Stimulated activated naive CD8-positive, alpha-beta T cell treated with anti-CD3 and anti-CD28 coated beads, Interleukin-15, Interleukin-2, amounts not matched to agents 100 ng/mL and 50 ng/mL, for 24 hours (primary cell): ENCODE measurements at regions not wholly inside any gene's neighbourhood (a gene's known extent, or its start where the extent isn't known, plus 50 kb on each side); places are given as distances from the start of the nearest gene placed in this dataset.
"Not testable (repeated sequence)": the region's sequence is repeated elsewhere in the genome, so short reads cannot be mapped to it uniquely, and the experiment has no call there.

Experiments used
- H3K27ac Mint-ChIP-seq: one replicate; pipeline ENCODE4 v1.8.0; 2021; ENCODE audit warnings: mild to moderate bottlenecking, mixed read lengths
- H3K27me3 Mint-ChIP-seq: one replicate; pipeline ENCODE4 v1.8.0; 2021; ENCODE audit warnings: mixed read lengths
- H3K36me3 Mint-ChIP-seq: one replicate; pipeline ENCODE4 v1.8.0; 2021; ENCODE audit warnings: low read depth, mixed read lengths
- H3K4me1 Mint-ChIP-seq: one replicate; pipeline ENCODE4 v1.8.0; 2021; ENCODE audit warnings: low read depth, mixed read lengths
- H3K4me3 Mint-ChIP-seq: one replicate; pipeline ENCODE4 v1.8.0; 2021; ENCODE audit warnings: mild to moderate bottlenecking, mixed read lengths
- H3K9me3 Mint-ChIP-seq: one replicate; pipeline ENCODE4 v1.8.0; 2021; ENCODE audit warnings: mixed read lengths

GRCh38 chr16:88185976-88186888 lies 196.5 kb upstream of the ZNF469 start:
- not testable (repeated sequence) for H3K27me3 Mint-ChIP-seq, H3K27ac Mint-ChIP-seq, H3K36me3 Mint-ChIP-seq, H3K9me3 Mint-ChIP-seq, H3K4me3 Mint-ChIP-seq, H3K4me1 Mint-ChIP-seq

- H3K4me3 Mint-ChIP-seq, H3K36me3 Mint-ChIP-seq, H3K27ac Mint-ChIP-seq, H3K27me3 Mint-ChIP-seq, H3K4me1 Mint-ChIP-seq, H3K9me3 Mint-ChIP-seq: not testable (repeated sequence)
Measured at GRCh38 chr16:88186889-88187870, 195.6 kb upstream of the ZNF469 start.

- not testable (repeated sequence) for H3K36me3 Mint-ChIP-seq, H3K27me3 Mint-ChIP-seq, H3K4me3 Mint-ChIP-seq, H3K4me1 Mint-ChIP-seq, H3K27ac Mint-ChIP-seq
- H3K9me3 Mint-ChIP-seq: peaks cover 14% of the 10 kb centered on the region
Measured at GRCh38 chr16:88188171-88188895, 194.4 kb upstream of the ZNF469 start.

- H3K27ac Mint-ChIP-seq, H3K27me3 Mint-ChIP-seq, H3K36me3 Mint-ChIP-seq, H3K9me3 Mint-ChIP-seq, H3K4me1 Mint-ChIP-seq, H3K4me3 Mint-ChIP-seq: not testable (repeated sequence)
Measured at GRCh38 chr16:88190592-88191095, 192.1 kb upstream of the ZNF469 start.

- H3K27ac Mint-ChIP-seq, H3K36me3 Mint-ChIP-seq, H3K4me1 Mint-ChIP-seq, H3K27me3 Mint-ChIP-seq, H3K9me3 Mint-ChIP-seq, H3K4me3 Mint-ChIP-seq: not testable (repeated sequence)
Measured at GRCh38 chr16:88191168-88191567, 191.6 kb upstream of the ZNF469 start.

- peak overlapping the region; percentile 0 for H3K4me3 Mint-ChIP-seq
- H3K27me3 Mint-ChIP-seq: peaks cover 3% of the 10 kb centered on the region
- H3K4me1 Mint-ChIP-seq: no peaks in the 10 kb centered on the region
- H3K9me3 Mint-ChIP-seq: peaks cover 6% of the 10 kb centered on the region
- peak overlapping the region; percentile 29 for H3K27ac Mint-ChIP-seq
- peaks cover 5% of the 10 kb centered on the region for H3K36me3 Mint-ChIP-seq
Measured at GRCh38 chr16:88192601-88193000, 190.2 kb upstream of the ZNF469 start.

- not testable (repeated sequence) for H3K36me3 Mint-ChIP-seq, H3K4me3 Mint-ChIP-seq, H3K27ac Mint-ChIP-seq, H3K4me1 Mint-ChIP-seq, H3K27me3 Mint-ChIP-seq, H3K9me3 Mint-ChIP-seq
Measured at GRCh38 chr16:88193706-88194396, 188.9 kb upstream of the ZNF469 start.

GRCh38 chr16:88194397-88195268 lies 188.1 kb upstream of the ZNF469 start:
- H3K4me1 Mint-ChIP-seq: no peaks in the 10 kb centered on the region
- H3K36me3 Mint-ChIP-seq: peaks cover 5% of the 10 kb centered on the region
- no peak overlapping the region for H3K27ac Mint-ChIP-seq
- no peaks in the 10 kb centered on the region for H3K27me3 Mint-ChIP-seq
- H3K9me3 Mint-ChIP-seq: peaks cover 6% of the 10 kb centered on the region
- H3K4me3 Mint-ChIP-seq: no peak overlapping the region

GRCh38 chr16:88195269-88195705 lies 187.5 kb upstream of the ZNF469 start:
- Mint-ChIP-seq H3K27me3 (no peaks in the 10 kb centered on the region), H3K4me3 (no peak overlapping the region), H3K9me3 (peaks cover 6% of the 10 kb centered on the region), H3K27ac (no peak overlapping the region), H3K4me1 (no peaks in the 10 kb centered on the region), H3K36me3 (peaks cover 5% of the 10 kb centered on the region)

- peaks cover 5% of the 10 kb centered on the region for H3K36me3 Mint-ChIP-seq
- no peak overlapping the region for H3K4me3 Mint-ChIP-seq
- peaks cover 6% of the 10 kb centered on the region for H3K9me3 Mint-ChIP-seq
- no peak overlapping the region for H3K27ac Mint-ChIP-seq
- H3K4me1 Mint-ChIP-seq: no peaks in the 10 kb centered on the region
- no peaks in the 10 kb centered on the region for H3K27me3 Mint-ChIP-seq
Measured at GRCh38 chr16:88195911-88196465, 186.8 kb upstream of the ZNF469 start.

GRCh38 chr16:88196471-88197400 lies 186.0 kb upstream of the ZNF469 start:
- H3K27me3 Mint-ChIP-seq: no peaks in the 10 kb centered on the region
- H3K4me3 Mint-ChIP-seq: no peak overlapping the region
- H3K4me1 Mint-ChIP-seq: no peaks in the 10 kb centered on the region
- peaks cover 5% of the 10 kb centered on the region for H3K36me3 Mint-ChIP-seq
- H3K9me3 Mint-ChIP-seq: peaks cover 6% of the 10 kb centered on the region
- no peak overlapping the region for H3K27ac Mint-ChIP-seq
